ENCODE measurements at regions not wholly inside any gene's neighbourhood (a gene's known extent, or its start where the extent isn't known, plus 50 kb on each side); places are given as distances from the start of the nearest gene placed in this dataset.

DNA sequence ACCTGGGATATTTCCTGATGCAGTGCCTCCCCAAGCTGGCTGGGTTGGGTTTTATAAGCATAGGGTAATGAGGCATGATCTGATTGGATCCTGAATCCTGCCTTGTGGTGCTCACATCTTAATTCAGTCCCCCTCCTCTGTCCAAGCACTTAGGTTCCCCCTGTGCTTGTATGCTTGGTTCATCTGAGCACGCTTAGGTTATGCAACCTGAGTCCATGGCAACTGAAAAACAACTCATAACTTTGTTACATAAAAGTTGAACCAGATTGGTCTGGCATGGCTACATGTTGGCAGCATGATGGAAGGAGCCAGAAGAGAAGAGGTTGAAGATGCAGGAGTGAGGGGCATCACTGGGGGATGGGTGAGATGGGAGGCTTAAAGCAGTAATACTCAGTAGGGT lies 57.3 kb upstream of the OSBPL3 start:
- TF ChIP-seq EZH2 (IDR thresholded peaks at IDR 0.05; ENCODE audit: low read length, missing control alignments) (no peak), CTCF (conservative IDR thresholded peaks at IDR 0.05 in 1 of 2, IDR thresholded peaks at IDR 0.05 in 1 of 2; ENCODE audit: low read depth in 1 of 2, low read length in 2 of 2) (no peak)
- Histone ChIP-seq H3K79me2 (ENCODE audit: control insufficient read depth, insufficient read depth, low read length) (no peaks in the 10 kb centered on the region), H3K9ac (ENCODE audit: insufficient read depth, low read length) (no peak overlapping the region), H3K36me3 (ENCODE audit: control insufficient read depth, insufficient read depth, low read length) (no peaks in the 10 kb centered on the region), H3K27me3 (ENCODE audit: control insufficient read depth, insufficient read depth, low read length) (no peaks in the 10 kb centered on the region), H3K4me2 (ENCODE audit: extremely low read depth, insufficient read depth, low read length) (no peak overlapping the region), H3K9me3 (ENCODE audit: control insufficient read depth, insufficient read depth, low read depth, low read length) (no peaks in the 10 kb centered on the region), H4K20me1 (ENCODE audit: control insufficient read depth, extremely low read depth, insufficient read depth, low read length) (no peaks in the 10 kb centered on the region), H3K4me1 (ENCODE audit: control insufficient read depth, extremely low read depth, insufficient read depth, low read length) (no peaks in the 10 kb centered on the region), H2AFZ (ENCODE audit: low read length) (no peak overlapping the region), H3K27ac (ENCODE audit: insufficient read depth, low read length) (no peak overlapping the region), H3K4me3 (replicated peaks in 1 of 4; ENCODE audit: control extremely low read depth in 1 of 4, insufficient read depth in 1 of 4, low read depth in 3 of 4, low read length in 4 of 4) (no peak overlapping the region)
- no peak for DNase-seq (ENCODE audit: low read depth in 2 of 2)

DNA sequence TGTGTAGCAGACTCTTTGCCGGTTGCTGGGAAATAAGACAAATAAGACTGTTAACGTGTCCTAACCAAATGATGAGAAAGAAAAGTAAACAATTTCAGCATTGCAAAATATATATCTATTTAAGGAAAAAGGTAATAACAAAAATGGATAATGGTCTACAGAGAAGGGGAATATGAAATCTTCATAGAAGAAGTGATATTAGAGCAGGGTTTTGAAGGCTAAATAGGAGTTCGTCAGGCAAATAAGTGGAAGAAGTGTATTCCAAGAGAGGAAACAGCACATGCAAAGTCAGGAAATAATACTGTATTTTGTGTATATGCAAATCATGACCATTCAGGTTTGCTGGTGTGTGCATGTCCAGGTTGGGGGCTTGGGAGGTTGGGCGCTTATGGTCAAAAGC lies 55.3 kb upstream of the OSBPL3 start:
- no peak overlapping the region for H3K4me3 ChIP-seq (replicated peaks in 1 of 4; ENCODE audit: control extremely low read depth in 1 of 4, insufficient read depth in 1 of 4, low read depth in 3 of 4, low read length in 4 of 4)
- H3K9ac ChIP-seq (ENCODE audit: insufficient read depth, low read length) = no peak overlapping the region
- no peaks in the 10 kb centered on the region for H3K9me3 ChIP-seq (ENCODE audit: control insufficient read depth, insufficient read depth, low read depth, low read length)
- TF ChIP-seq CTCF (conservative IDR thresholded peaks at IDR 0.05 in 1 of 2, IDR thresholded peaks at IDR 0.05 in 1 of 2; ENCODE audit: low read depth in 1 of 2, low read length in 2 of 2) = no peak
- no peak for TF ChIP-seq EZH2 (IDR thresholded peaks at IDR 0.05; ENCODE audit: low read length, missing control alignments)
- no peak overlapping the region for H2AFZ ChIP-seq (ENCODE audit: low read length)
- H3K27ac ChIP-seq (ENCODE audit: insufficient read depth, low read length) = no peak overlapping the region
- H4K20me1 ChIP-seq (ENCODE audit: control insufficient read depth, extremely low read depth, insufficient read depth, low read length) = no peaks in the 10 kb centered on the region
- H3K4me1 ChIP-seq (ENCODE audit: control insufficient read depth, extremely low read depth, insufficient read depth, low read length) = no peaks in the 10 kb centered on the region
- no peaks in the 10 kb centered on the region for H3K79me2 ChIP-seq (ENCODE audit: control insufficient read depth, insufficient read depth, low read length)
- no peak for DNase-seq (ENCODE audit: low read depth in 2 of 2)
- no peaks in the 10 kb centered on the region for H3K36me3 ChIP-seq (ENCODE audit: control insufficient read depth, insufficient read depth, low read length)
- no peaks in the 10 kb centered on the region for H3K27me3 ChIP-seq (ENCODE audit: control insufficient read depth, insufficient read depth, low read length)
- H3K4me2 ChIP-seq (ENCODE audit: extremely low read depth, insufficient read depth, low read length) = no peak overlapping the region

GRCh38 chr7:25034136-25034535 lies 54.2 kb upstream of the OSBPL3 start:
- no peak overlapping the region for H2AFZ ChIP-seq (ENCODE audit: low read length)
- H3K9ac ChIP-seq (ENCODE audit: insufficient read depth, low read length) = no peak overlapping the region
- DNase-seq (ENCODE audit: low read depth in 2 of 2) = no peak
- no peak overlapping the region for H3K27ac ChIP-seq (ENCODE audit: insufficient read depth, low read length)
- H4K20me1 ChIP-seq (ENCODE audit: control insufficient read depth, extremely low read depth, insufficient read depth, low read length) = no peaks in the 10 kb centered on the region
- H3K27me3 ChIP-seq (ENCODE audit: control insufficient read depth, insufficient read depth, low read length) = no peaks in the 10 kb centered on the region
- no peaks in the 10 kb centered on the region for H3K9me3 ChIP-seq (ENCODE audit: control insufficient read depth, insufficient read depth, low read depth, low read length)
- no peaks in the 10 kb centered on the region for H3K36me3 ChIP-seq (ENCODE audit: control insufficient read depth, insufficient read depth, low read length)
- peaks cover 1% of the 10 kb centered on the region for H3K4me1 ChIP-seq (ENCODE audit: control insufficient read depth, extremely low read depth, insufficient read depth, low read length)
- no peak overlapping the region for H3K4me3 ChIP-seq (replicated peaks in 1 of 4; ENCODE audit: control extremely low read depth in 1 of 4, insufficient read depth in 1 of 4, low read depth in 3 of 4, low read length in 4 of 4)
- H3K79me2 ChIP-seq (ENCODE audit: control insufficient read depth, insufficient read depth, low read length) = no peaks in the 10 kb centered on the region
- H3K4me2 ChIP-seq (ENCODE audit: extremely low read depth, insufficient read depth, low read length) = no peak overlapping the region
- TF ChIP-seq EZH2 (IDR thresholded peaks at IDR 0.05; ENCODE audit: low read length, missing control alignments) = no peak
- TF ChIP-seq CTCF (conservative IDR thresholded peaks at IDR 0.05 in 1 of 2, IDR thresholded peaks at IDR 0.05 in 1 of 2; ENCODE audit: low read depth in 1 of 2, low read length in 2 of 2) = no peak

All from fibroblast of lung (primary cell).